HepG2 (cell line): ENCODE measurements at regions not wholly inside any gene's neighbourhood (a gene's known extent, or its start where the extent isn't known, plus 50 kb on each side); places are given as distances from the start of the nearest gene placed in this dataset.

Source experiments
- AKNA ChIP-seq: sonication (generic); formaldehyde crosslinking; IDR thresholded peaks from 2 replicates; pipeline ENCODE4 v1.4.0; 2020; ENCODE audit warnings: missing genetic modification reagents, borderline replicate concordance
- CEBPB ChIP-seq: IDR thresholded peaks from 2 replicates; pipeline ENCODE4 v1.6.1; 2011; ENCODE audit warnings: low read depth, low read length, improper control_type of control experiment, borderline replicate concordance
- ESRRA ChIP-seq: sonication (generic); formaldehyde crosslinking; IDR thresholded peaks from 2 replicates; pipeline ENCODE4 v1.5.1; 2020; ENCODE audit warnings: mild to moderate bottlenecking, low read depth, missing genetic modification reagents
- KDM1A ChIP-seq: IDR thresholded peaks from 2 replicates; pipeline ENCODE4 v1.6.1; 2016; ENCODE audit warnings: missing compliant biosample characterization
- NFE2L1 ChIP-seq: sonication (generic); formaldehyde crosslinking; IDR thresholded peaks from 2 replicates; pipeline ENCODE4 v1.4.0; 2020; ENCODE audit warnings: missing genetic modification reagents, mild to moderate bottlenecking, borderline replicate concordance
- PRMT3 ChIP-seq: sonication (generic); formaldehyde crosslinking; IDR thresholded peaks from 2 replicates; pipeline ENCODE4 v1.8.1; 2022; ENCODE audit warnings: low read depth, mild to moderate bottlenecking, moderate library complexity, missing genetic modification reagents, borderline replicate concordance
- SALL1 ChIP-seq: sonication (generic); formaldehyde crosslinking; IDR thresholded peaks from 2 replicates; pipeline ENCODE4 v1.8.0; 2022; ENCODE audit warnings: mild to moderate bottlenecking, missing genetic modification reagents
- ZFP36L1 ChIP-seq: sonication (generic); formaldehyde crosslinking; IDR thresholded peaks from 2 replicates; pipeline ENCODE4 v1.8.0; 2022; ENCODE audit warnings: mild to moderate bottlenecking, missing genetic modification reagents, moderate library complexity
- ZNF142 ChIP-seq: sonication (generic); formaldehyde crosslinking; IDR thresholded peaks from 2 replicates; pipeline ENCODE4 v1.4.0; 2020; ENCODE audit warnings: missing genetic modification reagents
- ZNF264 ChIP-seq: sonication (generic); formaldehyde crosslinking; IDR thresholded peaks from 2 replicates; pipeline ENCODE4 v1.4.0; 2020; ENCODE audit warnings: missing genetic modification reagents

- TF ChIP-seq AKNA (CRISPR knock-in tag) (no peak), ZFP36L1 (no peak), SALL1 (CRISPR knock-in tag) (no peak), KDM1A (CRISPR knock-in tag) (no peak), ZNF264 (CRISPR knock-in tag) (no peak), NFE2L1 (CRISPR knock-in tag) (no peak), ZNF142 (no peak), ESRRA (CRISPR knock-in tag) (no peak), CEBPB (no peak), PRMT3 (CRISPR knock-in tag) (no peak)
These were observed 54.8 kb upstream of the FDX1 start (continued) for GRCh38 chr11:110374921-110375320.
